ENCODE measurements at regions not wholly inside any gene's neighbourhood (a gene's known extent, or its start where the extent isn't known, plus 50 kb on each side); places are given as distances from the start of the nearest gene placed in this dataset.

DNA sequence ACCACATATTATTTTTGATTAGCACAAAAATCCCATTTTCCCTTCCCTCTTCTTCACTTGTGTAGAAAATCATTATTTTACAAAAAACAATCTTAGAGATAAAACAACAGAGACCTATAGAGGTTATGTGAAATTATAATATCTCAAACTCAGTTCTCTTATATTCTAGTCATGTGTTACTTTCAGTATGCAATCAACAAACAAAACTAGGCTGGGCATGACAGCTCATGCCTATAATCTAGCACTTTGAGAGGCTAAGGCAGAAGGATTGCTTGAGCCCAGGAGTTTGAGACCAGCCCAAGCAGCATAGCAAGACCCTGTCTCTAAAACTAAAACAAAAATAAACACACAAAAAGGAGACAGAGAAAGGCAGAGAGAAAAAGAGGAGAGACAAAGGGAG is 211.4 kb upstream of the SGK1 start:
- no peak for TF ChIP-seq CTCF (IDR thresholded peaks at IDR 0.05; ENCODE audit: extremely low read depth, missing control alignments)
- no peak for DNase-seq (ENCODE audit: low spot score)

- no peak for DNase-seq (ENCODE audit: low spot score)
- TF ChIP-seq CTCF (IDR thresholded peaks at IDR 0.05; ENCODE audit: extremely low read depth, missing control alignments), result no peak
Measured at GRCh38 chr6:134527108-134527787, 209.3 kb upstream of the SGK1 start.

GRCh38 chr6:134525190-134525868 is 207.4 kb upstream of the SGK1 start:
- TF ChIP-seq CTCF (IDR thresholded peaks at IDR 0.05; ENCODE audit: extremely low read depth, missing control alignments), result no peak
- DNase-seq (ENCODE audit: low spot score), result no peak

- no peak for DNase-seq (ENCODE audit: low spot score)
- no peak for TF ChIP-seq CTCF (IDR thresholded peaks at IDR 0.05; ENCODE audit: extremely low read depth, missing control alignments)
Measured at GRCh38 chr6:134523903-134524650, 206.2 kb upstream of the SGK1 start.

GRCh38 chr6:134523051-134523450 is 205.1 kb upstream of the SGK1 start:
- no peak for DNase-seq (ENCODE audit: low spot score)
- TF ChIP-seq CTCF (IDR thresholded peaks at IDR 0.05; ENCODE audit: extremely low read depth, missing control alignments), result no peak

- TF ChIP-seq CTCF (IDR thresholded peaks at IDR 0.05; ENCODE audit: extremely low read depth, missing control alignments), result no peak
- no peak for DNase-seq (ENCODE audit: low spot score)
Measured at GRCh38 chr6:134521116-134521501, 203.2 kb upstream of the SGK1 start.
